ENCODE measurements at regions not wholly inside any gene's neighbourhood (a gene's known extent, or its start where the extent isn't known, plus 50 kb on each side); places are given as distances from the start of the nearest gene placed in this dataset.
"Not testable (repeated sequence)": the region's sequence is repeated elsewhere in the genome, so short reads cannot be mapped to it uniquely, and the experiment has no call there.

DNA sequence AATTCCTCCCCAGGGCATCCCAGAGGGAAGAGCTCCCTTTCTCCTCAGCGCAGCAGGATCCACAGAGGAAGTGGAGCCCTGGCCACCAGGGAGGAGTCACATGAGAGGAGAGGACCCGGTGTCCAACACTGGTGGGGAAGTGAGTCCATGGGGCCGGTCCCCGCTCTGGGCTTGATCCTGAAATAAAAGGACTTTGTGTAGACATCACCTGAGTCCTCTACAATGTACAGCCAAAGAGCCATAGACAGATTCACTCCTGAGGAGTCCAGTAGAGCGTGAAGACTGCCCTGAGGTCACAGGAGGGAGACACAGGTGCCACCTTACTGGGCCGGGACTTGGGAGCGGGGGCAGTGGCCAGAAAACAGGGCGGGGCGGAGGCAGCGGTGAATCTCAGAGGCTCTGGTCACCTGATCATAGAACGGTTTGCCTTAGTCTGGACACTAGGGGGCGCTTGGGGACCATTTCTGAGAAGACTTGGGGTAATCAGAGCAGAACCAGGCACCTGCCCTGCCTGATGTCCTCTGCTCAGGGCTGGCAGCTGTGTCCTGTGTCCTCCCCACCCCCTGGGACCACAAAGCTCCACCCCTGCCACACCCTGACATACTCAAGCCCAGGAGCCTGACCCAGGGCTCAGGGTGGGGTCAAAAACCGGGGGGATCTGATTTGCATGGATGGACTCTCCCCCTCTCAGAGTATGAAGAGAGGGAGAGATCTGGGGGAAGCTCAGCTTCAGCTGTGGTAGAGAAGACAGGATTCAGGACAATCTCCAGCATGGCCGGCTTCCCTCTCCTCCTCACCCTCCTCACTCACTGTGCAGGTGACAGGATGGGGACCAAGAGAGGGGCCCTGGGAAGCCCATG is 112.7 kb downstream of the VPREB1 start:
- TF ChIP-seq POLR2A (IDR thresholded peaks at IDR 0.05; ENCODE audit: low read depth, low read length) = no peak
- DNase-seq (ENCODE audit: insufficient read length, low spot score) (peak; percentile 66), FAIRE-seq (no peak)

DNA sequence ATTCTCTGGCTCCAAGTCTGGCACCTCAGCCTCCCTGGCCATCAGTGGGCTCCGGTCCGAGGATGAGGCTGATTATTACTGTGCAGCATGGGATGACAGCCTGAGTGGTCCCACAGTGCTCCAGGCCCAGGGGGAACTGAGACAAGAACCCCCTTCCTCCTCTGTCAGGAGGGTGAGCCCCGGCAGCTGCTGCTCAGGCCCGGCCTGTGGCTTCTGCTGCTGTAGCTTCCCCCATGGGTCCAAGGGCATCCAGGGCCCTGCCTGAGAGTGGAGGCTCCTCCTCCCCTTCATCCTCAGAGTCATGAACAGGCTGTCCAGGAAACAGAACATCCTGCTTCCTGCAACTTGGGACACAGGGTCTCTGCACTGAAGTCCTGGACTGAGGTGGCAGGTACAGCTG is 113.6 kb downstream of the VPREB1 start:
- DNase-seq (ENCODE audit: insufficient read length, low spot score) = no peak
- TF ChIP-seq POLR2A (IDR thresholded peaks at IDR 0.05; ENCODE audit: low read depth, low read length) = no peak
- no peak for FAIRE-seq

DNA sequence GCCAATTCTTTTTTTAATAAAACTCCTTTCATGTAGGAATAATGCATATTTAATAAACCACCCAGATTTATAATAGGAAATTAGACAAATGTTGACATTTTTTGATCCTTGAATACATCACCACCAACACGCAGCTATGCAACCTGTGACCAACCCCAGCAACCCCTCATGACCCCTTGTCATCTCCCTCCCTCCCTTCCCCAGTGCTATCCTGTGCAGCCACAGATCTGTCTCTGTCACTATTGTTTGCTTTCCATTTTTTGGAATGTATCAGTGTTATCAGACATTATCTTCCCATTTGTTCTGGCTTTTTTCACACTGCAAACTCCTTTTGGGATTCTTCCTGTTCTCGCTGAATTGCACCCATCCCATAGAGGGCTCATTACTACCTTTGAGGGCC is 114.1 kb downstream of the VPREB1 start:
- no peak for TF ChIP-seq POLR2A (IDR thresholded peaks at IDR 0.05; ENCODE audit: low read depth, low read length)
- FAIRE-seq = no peak
- no peak for DNase-seq (ENCODE audit: insufficient read length, low spot score)

DNA sequence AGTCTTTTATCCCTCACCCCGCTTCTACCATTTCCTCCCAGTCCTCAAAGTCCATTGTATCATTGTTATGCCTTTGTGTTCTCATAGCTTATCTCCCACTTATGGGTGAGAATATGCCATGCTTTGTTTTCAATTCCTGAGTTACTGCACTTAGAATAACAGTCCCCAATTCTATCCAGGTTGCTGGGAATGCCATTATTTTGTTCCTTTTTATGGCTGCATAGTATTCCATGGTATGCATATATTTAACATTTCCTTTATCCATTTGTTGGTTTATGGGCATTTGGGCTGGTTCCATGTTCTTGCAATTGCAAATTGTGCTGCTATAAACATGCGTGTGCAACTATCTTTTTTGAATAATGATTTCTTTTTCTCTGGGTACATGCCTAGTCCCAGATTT is 114.9 kb downstream of the VPREB1 start:
- no peak for FAIRE-seq
- TF ChIP-seq POLR2A (IDR thresholded peaks at IDR 0.05; ENCODE audit: low read depth, low read length) = no peak
- DNase-seq (ENCODE audit: insufficient read length, low spot score) = no peak

GRCh38 chr22:22360014-22360413 is 115.4 kb downstream of the VPREB1 start:
- no peak for TF ChIP-seq POLR2A (IDR thresholded peaks at IDR 0.05; ENCODE audit: low read depth, low read length)
- FAIRE-seq (no peak), DNase-seq (ENCODE audit: insufficient read length, low spot score) (no peak)

DNA sequence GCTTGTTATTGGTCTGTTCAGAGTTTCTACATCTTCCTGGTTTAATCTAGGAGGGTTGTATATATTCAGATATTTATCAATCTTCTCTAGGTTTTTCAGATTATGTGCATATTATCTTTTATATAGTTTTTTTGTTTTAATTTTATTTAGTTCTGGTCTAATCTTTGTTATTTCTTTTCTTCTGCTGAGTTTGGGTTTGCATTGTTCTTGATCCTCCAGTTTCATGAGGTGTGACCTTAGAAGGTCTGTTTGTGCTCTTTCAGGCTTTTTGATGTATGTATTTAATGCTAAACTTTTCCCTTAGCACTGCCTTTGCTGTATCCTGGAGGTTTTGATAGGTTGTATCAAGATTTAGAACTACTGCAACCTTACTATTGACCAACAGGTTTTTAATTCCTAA is 117.7 kb downstream of the VPREB1 start:
- DNase-seq (ENCODE audit: insufficient read length, low spot score) (no peak), FAIRE-seq (no peak)
- TF ChIP-seq POLR2A (IDR thresholded peaks at IDR 0.05; ENCODE audit: low read depth, low read length) = no peak

DNA sequence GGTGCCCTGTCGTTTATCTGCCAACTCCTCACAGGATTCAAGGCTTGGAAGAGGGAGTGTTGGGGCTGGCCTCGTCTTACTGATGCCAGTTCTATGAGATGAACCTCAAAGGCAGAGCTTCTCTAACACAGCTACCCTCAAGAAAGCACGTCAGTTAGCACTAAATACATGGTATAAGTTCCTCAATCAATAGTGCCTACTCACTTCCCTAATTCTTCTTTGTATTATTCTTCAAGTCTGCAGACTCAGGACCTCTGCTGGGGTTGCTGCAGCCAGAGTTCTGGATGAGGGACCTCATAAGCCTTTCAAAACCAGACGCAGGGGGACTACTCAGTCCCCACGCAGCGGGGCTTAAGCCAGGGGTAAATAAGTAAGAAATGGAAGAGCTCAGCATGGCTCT is 118.3 kb downstream of the VPREB1 start:
- DNase-seq (ENCODE audit: insufficient read length, low spot score) (no peak), FAIRE-seq (no peak)
- no peak for TF ChIP-seq POLR2A (IDR thresholded peaks at IDR 0.05; ENCODE audit: low read depth, low read length)

DNA sequence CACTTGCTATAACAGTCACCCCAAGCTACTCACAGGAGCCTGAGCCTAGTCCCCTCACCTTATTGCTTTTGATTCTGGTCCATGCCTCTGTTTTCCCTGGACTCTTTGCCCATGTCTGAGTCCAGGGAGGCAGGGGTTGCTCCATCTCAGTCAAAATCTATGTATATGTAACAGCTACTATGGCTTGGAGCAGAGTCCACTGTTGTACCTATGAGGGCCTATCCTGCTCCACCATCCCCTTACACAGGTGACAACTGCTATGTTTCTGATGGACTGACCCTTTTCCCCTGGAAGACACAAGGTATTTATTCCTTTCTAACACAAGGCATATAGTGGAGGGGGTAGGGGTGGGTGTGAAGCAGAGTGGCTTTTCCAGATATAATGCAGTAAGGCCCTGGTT is 119.6 kb downstream of the VPREB1 start:
- no peak for FAIRE-seq
- no peak for DNase-seq (ENCODE audit: insufficient read length, low spot score)
- no peak for TF ChIP-seq POLR2A (IDR thresholded peaks at IDR 0.05; ENCODE audit: low read depth, low read length)

DNA sequence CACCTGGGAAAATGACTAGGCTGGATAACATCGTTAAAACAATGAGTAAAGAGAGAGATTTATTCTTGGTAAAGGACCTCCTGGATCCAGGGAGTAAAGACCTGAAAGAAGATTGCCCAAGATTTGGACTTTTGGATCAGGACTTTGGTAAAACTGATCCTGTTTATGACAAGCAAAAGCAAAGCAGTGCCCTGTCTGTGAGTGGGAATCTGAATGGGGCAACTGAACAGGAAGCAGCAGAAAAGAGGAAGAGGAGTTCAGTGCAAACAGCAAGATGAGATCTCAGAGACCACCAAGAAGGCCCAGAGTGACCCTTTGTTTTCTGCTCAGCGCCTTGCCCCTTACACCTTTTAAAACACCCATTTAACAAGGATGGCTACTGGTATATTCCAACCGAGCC is 122.0 kb downstream of the VPREB1 start:
- FAIRE-seq = no peak
- no peak for TF ChIP-seq POLR2A (IDR thresholded peaks at IDR 0.05; ENCODE audit: low read depth, low read length)
- DNase-seq (ENCODE audit: insufficient read length, low spot score) = no peak

- FAIRE-seq = no peak
- no peak for TF ChIP-seq POLR2A (IDR thresholded peaks at IDR 0.05; ENCODE audit: low read depth, low read length)
- DNase-seq (ENCODE audit: insufficient read length, low spot score) = no peak
Observed at GRCh38 chr22:22368516-22368915, 123.9 kb downstream of the VPREB1 start.

DNA sequence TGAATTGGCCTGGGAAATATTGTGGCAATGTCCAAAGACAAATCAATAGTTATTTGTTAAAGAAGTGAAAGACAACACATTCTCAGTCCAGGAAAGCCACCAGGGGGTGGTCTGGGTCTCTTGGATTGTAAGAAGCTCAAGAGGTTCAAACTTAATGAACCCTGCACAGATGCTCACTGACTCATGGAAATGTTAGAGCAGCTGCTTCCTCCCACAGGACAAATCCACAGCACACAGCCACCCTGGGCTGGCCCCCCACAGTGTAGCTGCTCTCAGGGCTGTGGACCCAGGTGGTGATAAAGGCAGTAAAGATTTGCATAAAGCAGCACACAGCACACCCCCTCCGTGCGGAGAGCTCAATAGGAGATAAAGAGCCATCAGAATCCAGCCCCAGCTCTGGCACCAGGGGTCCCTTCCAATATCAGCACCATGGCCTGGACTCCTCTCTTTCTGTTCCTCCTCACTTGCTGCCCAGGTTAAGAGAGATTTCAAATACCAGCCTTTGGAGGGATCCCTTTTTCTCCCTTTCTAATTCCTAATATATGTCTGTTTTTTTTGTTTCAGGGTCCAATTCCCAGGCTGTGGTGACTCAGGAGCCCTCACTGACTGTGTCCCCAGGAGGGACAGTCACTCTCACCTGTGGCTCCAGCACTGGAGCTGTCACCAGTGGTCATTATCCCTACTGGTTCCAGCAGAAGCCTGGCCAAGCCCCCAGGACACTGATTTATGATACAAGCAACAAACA is 124.8 kb downstream of the VPREB1 start:
- not testable (repeated sequence) for DNase-seq (ENCODE audit: insufficient read length, low spot score); FAIRE-seq

DNA sequence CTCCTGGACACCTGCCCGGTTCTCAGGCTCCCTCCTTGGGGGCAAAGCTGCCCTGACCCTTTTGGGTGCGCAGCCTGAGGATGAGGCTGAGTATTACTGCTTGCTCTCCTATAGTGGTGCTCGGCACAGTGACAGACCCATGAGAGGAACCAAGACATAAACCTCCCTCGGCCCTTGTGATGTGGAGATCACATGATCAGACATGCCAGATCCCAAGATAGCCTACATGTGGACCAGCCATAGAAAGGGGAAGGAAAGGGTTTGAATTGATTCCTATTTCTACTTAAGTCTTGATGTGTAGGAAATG is 125.3 kb downstream of the VPREB1 start:
- DNase-seq (ENCODE audit: insufficient read length, low spot score) (no peak), FAIRE-seq (no peak)
- TF ChIP-seq POLR2A (IDR thresholded peaks at IDR 0.05; ENCODE audit: low read depth, low read length) = no peak

GRCh38 chr22:22371031-22371541 is 126.5 kb downstream of the VPREB1 start:
- no peak for TF ChIP-seq POLR2A (IDR thresholded peaks at IDR 0.05; ENCODE audit: low read depth, low read length)
- FAIRE-seq = no peak
- no peak for DNase-seq (ENCODE audit: insufficient read length, low spot score)

DNA sequence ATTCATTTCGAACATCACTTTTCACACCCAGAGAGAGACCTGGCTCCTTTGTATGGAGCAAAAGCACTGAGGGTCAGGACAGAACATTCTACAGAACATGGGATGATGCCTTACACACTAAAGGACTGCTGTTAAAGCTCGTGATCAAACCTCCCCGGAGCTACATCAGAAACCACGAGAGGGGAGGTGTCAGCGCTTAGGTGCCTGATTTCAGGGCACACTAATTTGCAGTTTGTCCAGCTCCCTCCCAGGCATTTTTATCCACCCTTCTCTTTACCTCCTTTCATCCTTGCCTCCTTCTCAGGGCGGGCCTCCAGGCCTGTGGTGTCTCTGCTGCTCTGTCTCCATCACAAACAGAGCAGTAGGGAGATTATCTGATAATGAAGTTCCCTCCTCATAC is 127.5 kb downstream of the VPREB1 start:
- TF ChIP-seq POLR2A (IDR thresholded peaks at IDR 0.05; ENCODE audit: low read depth, low read length) = no peak
- FAIRE-seq (no peak), DNase-seq (ENCODE audit: insufficient read length, low spot score) (no peak)

GRCh38 chr22:22374163-22374562 is 129.6 kb downstream of the VPREB1 start:
- no peak for TF ChIP-seq POLR2A (IDR thresholded peaks at IDR 0.05; ENCODE audit: low read depth, low read length)
- no peak for FAIRE-seq
- no peak for DNase-seq (ENCODE audit: insufficient read length, low spot score)
